ENCODE measurements at regions not wholly inside any gene's neighbourhood (a gene's known extent, or its start where the extent isn't known, plus 50 kb on each side); places are given as distances from the start of the nearest gene placed in this dataset.

- DNase-seq: peak; percentile 99
These were observed 299.8 kb downstream of the TLE1 start for GRCh38 chr9:81389569-81389993.

DNA sequence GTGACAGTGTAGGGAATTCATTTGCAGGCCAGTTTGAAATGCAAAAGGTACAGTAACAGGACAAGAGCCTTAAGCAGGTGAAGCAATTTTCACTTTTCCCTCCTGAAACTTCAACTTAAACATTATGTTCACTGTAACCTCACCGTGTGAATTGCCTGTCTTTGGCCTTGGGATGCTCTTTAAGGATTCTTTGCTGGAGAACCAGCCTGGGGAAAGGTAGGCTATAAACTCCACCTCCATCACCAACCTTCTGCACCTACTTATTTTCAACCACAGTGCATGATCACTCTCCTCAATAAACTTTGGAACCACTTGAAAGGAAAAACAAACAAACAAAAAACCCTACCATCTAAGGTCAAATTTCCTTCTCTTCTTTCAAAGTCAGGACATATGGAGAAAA, 300.5 kb downstream of the TLE1 start:
- no peak for DNase-seq

DNA sequence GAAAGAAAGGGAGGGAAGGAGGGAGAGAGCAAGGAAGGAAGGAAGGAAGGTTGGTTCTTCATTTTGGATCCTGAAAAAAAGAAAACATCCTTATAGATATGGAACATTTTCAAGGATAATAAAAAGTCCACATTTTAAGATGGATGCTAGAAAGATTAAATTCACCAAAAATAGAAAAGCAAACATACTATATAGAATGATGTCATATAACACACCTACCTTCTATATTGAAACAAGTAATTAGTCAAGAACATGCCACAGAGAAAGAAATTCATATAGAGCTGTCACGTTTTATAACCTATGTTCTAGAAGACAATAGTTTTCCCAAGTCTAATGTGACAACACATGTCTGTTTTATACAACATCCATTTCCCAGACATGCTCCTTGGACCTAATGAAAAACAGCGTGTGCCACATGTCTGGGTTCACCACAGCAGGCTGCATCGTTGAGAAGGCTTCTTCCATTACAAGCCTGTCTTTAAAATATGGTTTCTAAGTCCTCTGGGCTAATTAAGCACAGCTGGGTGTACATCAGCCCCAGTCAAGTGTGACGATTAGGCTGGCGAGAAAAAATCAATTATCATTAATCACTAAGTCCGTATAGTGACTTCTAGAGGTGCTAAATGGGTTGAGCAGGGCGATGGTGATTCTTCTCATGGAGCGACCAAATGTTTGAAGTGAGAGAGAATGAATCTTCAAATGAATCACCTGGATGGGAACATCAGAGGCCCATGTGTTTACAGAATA, 301.8 kb downstream of the TLE1 start:
- no peak for DNase-seq

DNA sequence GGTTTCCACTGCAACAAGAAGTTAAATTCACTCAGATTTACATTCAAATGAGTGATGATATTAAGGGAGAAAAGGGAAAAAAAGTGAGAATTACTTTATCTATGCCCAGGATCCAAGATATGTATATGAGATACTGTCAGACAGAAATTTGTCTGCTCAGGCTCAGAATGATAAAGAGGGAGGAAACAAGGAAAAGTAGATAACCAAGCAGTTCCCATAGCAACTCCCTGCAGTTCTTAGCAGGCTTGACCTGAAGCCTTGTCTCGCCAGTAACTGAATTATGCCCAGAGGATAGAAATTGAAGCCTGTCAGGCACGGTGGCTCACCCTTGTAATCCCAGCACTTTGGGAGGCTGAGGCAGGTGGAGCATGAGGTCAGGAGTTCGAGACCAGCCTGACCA, 304.4 kb downstream of the TLE1 start:
- DNase-seq: no peak

DNA sequence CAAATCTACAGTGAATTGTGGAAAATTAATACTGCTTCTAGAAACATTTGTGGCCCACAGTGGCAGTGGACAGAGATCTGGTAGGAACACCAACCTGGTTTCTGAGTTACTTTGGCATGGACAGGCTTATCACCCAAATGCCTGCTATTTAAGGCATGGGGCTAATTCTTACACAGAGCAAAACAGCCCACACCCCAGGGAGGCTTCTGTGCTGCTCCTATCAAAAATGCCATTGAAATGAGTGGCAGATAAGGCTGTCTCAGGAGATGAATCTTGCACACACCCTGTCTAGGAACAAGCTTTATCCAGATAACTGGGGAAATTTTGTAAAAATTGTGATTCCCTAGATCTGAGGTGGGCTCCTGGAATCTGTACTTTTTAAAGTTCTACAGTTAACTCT, 307.1 kb downstream of the TLE1 start:
- DNase-seq: no peak

- DNase-seq: no peak
These were observed 307.7 kb downstream of the TLE1 start for GRCh38 chr9:81381694-81382093.

DNA sequence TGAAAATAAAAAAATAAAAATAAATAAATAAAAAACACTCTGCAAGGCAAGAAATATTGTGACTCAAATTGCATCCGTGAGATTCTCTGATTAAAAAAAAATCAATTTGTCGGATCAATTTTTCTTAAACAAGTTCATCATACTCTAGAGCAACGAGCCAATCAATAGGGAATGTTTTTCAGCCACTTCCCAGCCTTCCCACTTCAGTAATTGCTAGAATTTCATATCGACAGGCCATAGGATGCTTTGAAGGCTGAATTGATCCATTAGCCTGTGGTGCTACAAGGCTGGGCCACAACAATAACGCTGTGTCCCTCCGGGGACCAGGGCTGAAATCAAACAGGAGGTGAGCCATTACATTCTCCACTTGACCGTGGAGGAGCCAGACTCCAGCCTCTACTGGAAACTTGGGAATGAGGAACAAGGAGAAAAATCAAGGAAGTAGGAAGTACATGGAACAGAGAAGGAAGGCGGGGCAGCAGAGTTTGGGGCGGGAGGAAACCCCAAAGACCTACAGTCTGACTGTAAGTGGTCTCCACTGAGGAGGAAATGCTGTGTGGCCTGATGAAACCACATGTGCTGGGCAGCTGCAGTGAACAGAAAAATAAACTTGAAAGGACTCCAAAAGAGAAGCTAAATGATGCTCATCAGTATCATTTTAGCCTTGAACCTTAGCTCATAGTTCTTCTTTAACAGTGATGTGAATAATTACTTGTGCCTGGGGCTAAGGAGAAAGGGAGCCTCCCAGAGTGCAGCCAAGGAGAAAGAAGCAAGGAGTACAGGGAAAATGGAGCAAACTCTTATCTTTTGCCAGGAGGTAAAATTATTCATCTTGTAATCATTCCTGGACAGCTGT, 308.6 kb downstream of the TLE1 start:
- DNase-seq: no peak

GRCh38 chr9:81379655-81380054, 309.7 kb downstream of the TLE1 start:
- peak; percentile 69 for DNase-seq

DNA sequence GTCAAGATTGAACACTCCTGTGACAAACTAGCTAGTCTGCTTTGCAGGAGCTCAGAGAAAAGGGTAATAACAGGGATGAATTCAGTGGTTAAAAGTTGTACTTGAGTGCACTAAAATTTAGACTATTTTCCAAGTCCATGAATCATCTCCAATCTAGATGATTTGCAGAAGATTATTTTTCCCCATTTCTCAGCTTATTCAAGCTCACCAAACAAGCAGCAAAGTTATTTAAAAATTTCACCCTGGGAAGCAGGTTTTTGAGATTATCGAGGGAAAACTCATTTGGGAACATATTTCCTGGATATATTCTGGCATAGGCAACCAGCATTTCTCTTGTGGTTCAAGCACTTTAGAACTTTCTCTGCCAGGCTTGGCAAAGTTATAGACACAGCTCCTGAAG, 311.4 kb downstream of the TLE1 start:
- no peak for DNase-seq

DNA sequence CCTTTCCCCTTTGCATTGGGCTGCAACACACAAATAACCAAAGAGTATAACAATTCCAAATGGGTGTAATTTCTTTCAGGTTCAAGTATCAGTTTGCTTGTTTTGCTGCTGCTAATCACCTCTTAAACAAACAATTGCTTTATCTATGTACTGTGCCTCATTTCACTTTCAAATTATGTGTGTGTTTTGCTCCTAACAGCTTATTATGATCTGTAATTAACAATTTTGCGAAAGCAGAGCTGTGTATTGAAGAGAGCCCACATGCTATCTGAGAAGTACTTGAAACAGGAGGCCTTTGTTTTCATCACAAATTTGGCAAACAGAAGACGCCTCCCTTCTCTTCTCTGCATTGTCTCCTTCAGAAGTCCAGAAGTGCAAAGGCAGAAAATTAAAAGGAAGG, 312.0 kb downstream of the TLE1 start:
- no peak for DNase-seq

- DNase-seq: no peak
These were observed 313.9 kb downstream of the TLE1 start for GRCh38 chr9:81375187-81376100.

GRCh38 chr9:81374459-81375186, 314.7 kb downstream of the TLE1 start:
- DNase-seq: no peak

DNA sequence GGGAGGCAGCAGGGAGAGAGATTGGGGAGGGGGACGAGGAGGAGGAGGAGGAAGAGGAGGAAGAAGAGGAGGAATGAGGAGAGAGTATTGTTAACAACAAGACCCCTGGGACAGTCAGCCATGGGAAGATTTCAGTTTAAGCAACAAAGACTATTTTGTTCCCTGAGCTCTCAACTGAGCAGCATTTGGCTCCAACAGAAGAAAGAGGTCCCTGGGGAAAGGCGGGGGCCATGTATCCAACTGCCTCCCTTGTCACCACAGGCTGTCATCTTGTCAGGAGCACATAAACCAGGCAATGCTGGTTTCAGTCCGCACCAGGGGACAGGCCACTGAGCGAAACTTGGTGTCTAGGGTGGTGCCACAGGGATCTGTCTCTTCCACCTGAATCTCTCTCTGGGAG, 316.1 kb downstream of the TLE1 start:
- DNase-seq: no peak

DNA sequence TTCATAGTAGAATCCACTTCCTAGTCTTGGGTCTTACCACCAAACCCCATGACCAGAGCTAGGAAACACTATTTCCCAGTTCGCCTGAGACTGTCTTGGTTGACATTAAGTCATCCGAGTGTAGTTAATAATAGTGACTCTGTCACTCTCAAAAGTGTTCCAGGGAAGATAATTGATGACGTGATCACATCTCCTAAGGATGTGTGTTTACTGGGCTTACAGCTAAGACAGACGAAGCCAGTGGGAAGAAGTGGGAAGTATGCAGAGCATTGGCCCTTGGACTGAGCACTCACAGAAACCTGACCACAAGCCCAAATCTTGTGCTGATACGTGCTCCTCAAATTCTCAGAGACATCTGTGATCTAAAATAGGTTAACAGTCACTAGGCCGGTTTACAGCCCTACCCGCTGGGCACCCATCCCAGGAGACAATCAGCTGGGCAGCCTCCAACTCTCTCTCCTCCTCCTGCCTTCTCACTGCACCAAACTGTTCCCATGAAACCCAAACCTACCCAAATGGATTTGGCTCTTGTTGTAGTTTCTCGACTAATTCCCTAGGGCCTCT, 316.6 kb downstream of the TLE1 start:
- no peak for DNase-seq

GRCh38 chr9:81371824-81372223, 317.5 kb downstream of the TLE1 start:
- DNase-seq: no peak

GRCh38 chr9:81370650-81371049, 318.7 kb downstream of the TLE1 start:
- no peak for DNase-seq

DNA sequence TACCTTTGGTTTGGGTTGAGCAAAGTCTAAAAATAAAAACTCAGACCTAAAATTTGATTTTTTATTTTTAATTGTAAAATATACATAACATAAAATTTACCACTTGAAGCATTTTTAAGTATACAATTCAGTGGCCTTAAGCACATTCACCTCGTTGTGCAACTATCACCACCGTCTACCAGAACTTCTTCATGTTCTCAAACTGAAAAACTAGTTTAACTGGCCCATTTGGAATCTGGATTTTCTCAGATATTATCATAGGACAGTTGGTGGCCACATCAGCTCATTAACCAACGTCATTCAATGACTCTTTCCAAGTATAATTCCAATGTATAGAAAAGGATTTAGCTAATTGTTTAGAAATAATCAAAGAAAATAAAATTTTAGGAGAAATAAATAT, 319.3 kb downstream of the TLE1 start:
- DNase-seq: no peak

DNA sequence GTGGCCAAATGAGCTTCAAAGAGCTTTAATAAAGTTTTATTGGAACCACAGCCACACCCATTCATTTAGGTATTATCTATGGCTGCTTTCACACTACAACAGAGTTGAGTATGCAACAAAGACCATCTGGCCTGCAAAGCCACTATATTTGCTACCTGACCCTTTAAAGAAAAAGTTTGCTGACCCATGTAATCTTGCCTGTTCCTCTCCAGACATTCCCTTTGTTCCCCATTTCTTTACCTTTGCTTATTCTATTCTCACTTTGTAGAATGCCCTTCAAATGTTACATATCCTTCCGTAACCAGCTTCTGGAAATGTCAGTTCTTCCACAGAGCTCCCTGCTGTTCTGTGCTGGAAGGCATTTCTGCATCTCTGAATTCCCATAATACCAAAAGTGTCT, 320.2 kb downstream of the TLE1 start:
- DNase-seq: no peak

- DNase-seq: peak; percentile 14
These were observed 325.3 kb downstream of the TLE1 start for GRCh38 chr9:81363916-81364480.

DNA sequence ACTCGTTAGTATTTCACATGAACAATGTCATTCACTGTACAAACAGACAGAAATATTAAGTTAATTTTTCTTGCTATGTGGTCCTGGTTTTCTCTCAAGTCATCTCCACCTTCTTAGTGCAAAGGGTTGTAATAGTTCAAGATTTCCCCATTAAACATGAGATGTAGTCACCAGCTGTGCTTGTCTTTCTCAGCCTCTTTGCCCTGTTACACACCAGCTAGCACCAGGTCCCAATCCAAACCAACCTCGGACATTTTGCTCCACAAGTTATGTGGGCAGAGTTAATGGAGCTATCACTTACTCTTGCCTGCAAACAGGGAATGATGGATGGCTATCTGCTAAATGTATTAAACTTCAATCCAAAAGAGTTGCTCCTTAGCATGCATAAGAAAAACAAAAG, 328.1 kb downstream of the TLE1 start:
- no peak for DNase-seq

DNA sequence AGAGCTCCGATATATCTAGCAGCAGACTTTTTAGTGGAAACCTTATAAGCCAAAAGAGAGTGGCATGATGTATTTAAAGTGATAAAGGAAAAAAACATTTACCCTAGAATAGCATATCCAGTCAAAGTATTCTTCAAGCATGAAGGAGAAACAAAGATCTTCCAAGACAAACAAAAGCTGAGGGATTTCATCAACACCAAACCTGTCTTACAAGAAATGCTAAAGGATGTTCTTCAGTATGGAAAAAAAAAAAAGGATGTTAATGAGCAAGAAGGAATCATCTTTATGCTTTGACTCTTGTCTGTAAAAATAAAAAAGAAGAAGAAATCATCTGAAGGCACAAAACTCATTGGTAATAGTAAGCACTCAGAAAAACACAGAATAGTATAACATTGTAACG, 338.2 kb downstream of the TLE1 start:
- DNase-seq: no peak

DNA sequence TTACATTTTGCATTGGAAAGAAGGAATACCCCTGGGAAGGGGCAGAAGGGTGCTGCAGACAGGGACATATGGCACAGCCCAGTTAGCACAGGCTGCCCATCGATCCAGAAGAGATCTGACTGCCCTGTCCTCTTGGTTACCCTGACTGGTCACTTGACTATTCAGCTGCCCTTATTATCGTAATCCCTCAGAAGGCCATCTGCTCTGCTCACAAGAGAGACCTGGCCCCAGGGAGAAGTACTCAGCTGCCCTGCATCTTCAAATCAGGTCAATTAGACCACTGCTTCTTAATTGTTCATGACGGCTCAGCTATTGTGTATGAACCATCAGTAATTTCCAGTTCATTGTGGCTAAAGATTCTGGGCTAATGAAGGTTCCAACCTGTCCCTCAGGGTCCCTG, 345.0 kb downstream of the TLE1 start:
- DNase-seq: no peak
